ENCODE measurements at regions not wholly inside any gene's neighbourhood (a gene's known extent, or its start where the extent isn't known, plus 50 kb on each side); places are given as distances from the start of the nearest gene placed in this dataset.

DNA sequence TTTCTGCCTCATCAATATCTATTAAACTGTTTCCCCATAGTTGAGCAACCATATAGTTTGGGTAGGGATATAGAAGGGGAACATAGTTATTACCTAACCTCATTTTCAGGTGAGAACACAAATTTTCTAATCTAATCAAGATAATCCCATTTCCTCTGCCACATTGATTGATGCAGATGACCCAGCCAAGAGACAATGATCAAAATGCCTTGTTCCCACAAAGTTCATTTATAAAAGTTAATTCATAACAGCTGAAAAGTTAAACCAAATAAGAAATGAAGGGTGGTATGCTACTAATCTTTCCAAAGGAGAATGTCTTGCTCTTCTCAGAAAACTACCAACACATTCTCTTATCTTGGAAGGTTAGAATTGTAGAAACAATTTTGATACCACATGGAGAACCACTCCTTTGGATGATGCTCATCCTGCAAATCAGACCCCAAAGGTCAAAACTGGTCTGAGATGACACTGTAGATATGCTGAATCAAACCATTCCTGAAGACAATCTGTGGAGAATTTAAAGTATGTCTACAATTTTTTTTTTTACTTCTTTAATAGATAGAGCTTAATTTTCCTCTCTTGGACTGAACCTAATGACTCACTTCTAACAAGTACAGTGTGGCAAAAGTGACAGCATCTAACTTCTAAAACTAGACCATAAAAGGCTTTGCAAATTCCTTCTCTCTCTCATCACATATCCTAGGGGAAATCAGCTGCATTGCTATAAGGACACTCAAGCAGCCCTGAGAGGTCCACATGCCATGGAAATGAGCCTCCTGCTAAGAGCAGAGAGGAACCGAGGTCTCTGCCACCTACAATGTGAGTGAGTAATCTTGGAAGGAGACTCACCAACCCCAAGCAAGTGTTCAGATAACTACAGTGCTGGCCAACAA is 586.7 kb upstream of the TUSC1 start:
- peak; percentile 93 for DNase-seq
- H3K27me3 ChIP-seq (replicated peaks), result no peaks in the 10 kb centered on the region
- H3K36me3 ChIP-seq (replicated peaks), result no peaks in the 10 kb centered on the region
- TF ChIP-seq, protein P1, sequence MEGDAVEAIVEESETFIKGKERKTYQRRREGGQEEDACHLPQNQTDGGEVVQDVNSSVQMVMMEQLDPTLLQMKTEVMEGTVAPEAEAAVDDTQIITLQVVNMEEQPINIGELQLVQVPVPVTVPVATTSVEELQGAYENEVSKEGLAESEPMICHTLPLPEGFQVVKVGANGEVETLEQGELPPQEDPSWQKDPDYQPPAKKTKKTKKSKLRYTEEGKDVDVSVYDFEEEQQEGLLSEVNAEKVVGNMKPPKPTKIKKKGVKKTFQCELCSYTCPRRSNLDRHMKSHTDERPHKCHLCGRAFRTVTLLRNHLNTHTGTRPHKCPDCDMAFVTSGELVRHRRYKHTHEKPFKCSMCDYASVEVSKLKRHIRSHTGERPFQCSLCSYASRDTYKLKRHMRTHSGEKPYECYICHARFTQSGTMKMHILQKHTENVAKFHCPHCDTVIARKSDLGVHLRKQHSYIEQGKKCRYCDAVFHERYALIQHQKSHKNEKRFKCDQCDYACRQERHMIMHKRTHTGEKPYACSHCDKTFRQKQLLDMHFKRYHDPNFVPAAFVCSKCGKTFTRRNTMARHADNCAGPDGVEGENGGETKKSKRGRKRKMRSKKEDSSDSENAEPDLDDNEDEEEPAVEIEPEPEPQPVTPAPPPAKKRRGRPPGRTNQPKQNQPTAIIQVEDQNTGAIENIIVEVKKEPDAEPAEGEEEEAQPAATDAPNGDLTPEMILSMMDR (IDR thresholded peaks at IDR 0.05; ENCODE audit: low read depth, low read length, missing control alignments), result no peak
- in situ Hi-C loops (cut with HindIII; ENCODE audit: low pct_ligation_motif_present, low sequenced_read_pairs), result no loop called here
- H3K4me3 ChIP-seq (ENCODE audit: low read depth, low read length), result no peak overlapping the region
- H3K27ac ChIP-seq, result peak overlapping the region; percentile 74

GRCh38 chr9:26263478-26263877 is 585.2 kb upstream of the TUSC1 start:
- no peak for DNase-seq
- H3K36me3 ChIP-seq (replicated peaks), result no peaks in the 10 kb centered on the region
- peak overlapping the region; percentile 82 for H3K27ac ChIP-seq
- in situ Hi-C loops (cut with HindIII; ENCODE audit: low pct_ligation_motif_present, low sequenced_read_pairs), result no loop called here
- no peaks in the 10 kb centered on the region for H3K27me3 ChIP-seq (replicated peaks)
- TF ChIP-seq, protein P1 (IDR thresholded peaks at IDR 0.05; ENCODE audit: low read depth, low read length, missing control alignments), result no peak
- no peak overlapping the region for H3K4me3 ChIP-seq (ENCODE audit: low read depth, low read length)

DNA sequence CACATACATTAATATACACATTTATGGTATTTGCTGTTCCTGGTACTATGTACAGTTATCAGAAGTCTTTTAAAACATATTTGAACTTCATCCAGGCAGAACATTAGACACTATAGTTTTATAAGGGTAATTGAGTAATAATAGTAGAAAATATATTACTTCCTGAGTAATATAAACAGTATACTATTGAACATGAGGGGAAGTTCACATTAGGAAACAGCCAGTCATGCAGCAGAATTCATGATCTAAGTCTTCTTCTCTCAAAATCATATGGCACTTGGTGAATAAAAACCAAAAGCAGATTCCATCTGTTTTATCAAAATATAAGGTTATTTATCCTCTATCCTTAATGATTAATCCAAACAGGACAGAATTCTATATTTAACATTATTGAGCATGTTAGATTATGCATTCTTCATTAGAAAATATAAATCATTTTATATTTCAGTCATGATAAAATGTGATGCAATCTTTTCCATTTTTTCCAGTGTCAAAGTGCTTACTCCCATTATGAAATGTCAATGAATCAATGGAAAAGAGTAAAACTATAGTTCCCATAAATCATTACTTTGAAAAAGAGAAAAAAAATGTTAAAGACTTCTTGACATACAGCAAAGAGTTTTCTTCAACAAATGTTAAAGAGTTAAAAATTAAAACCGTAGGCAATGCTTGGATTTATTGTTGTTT is 584.3 kb upstream of the TUSC1 start:
- H3K4me3 ChIP-seq (ENCODE audit: low read depth, low read length), result no peak overlapping the region
- in situ Hi-C loops (cut with HindIII; ENCODE audit: low pct_ligation_motif_present, low sequenced_read_pairs), result no loop called here

GRCh38 chr9:26261503-26262330 is 583.5 kb upstream of the TUSC1 start:
- in situ Hi-C loops (cut with HindIII; ENCODE audit: low pct_ligation_motif_present, low sequenced_read_pairs), result no loop called here
- Histone ChIP-seq H3K4me3 (ENCODE audit: low read depth, low read length) (no peak overlapping the region), H3K27me3 (replicated peaks) (no peaks in the 10 kb centered on the region), H3K27ac (peak overlapping the region; percentile 82), H3K36me3 (replicated peaks) (no peaks in the 10 kb centered on the region)
- peak; percentile 78 for DNase-seq
- TF ChIP-seq, protein P1 (IDR thresholded peaks at IDR 0.05; ENCODE audit: low read depth, low read length, missing control alignments), result no peak

More for the DNA sequence above, 584.3 kb upstream of the TUSC1 start:
- H3K36me3 ChIP-seq (replicated peaks), result no peaks in the 10 kb centered on the region
- no peak for DNase-seq
- no peaks in the 10 kb centered on the region for H3K27me3 ChIP-seq (replicated peaks)
- H3K27ac ChIP-seq, result peak overlapping the region; percentile 82
- TF ChIP-seq, protein P1 (IDR thresholded peaks at IDR 0.05; ENCODE audit: low read depth, low read length, missing control alignments), result no peak

DNA sequence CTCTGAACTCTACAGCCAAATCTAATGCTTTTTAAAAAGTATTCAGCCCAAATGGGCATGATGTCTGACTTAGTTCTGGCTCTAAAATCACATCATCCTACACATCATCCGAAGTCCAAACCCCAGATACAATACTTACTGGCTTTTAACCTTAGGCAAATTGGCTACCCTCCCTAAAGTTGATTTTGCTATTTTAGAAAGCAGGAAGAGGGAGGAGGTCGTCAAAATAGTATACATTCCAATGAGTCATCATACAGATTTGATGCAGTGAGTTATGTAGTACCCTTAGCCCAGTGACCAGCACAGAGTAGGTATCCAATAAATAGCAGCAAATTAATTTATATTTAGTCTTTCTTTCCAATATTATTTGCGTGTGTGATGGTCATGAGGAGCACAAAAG is 582.0 kb upstream of the TUSC1 start:
- in situ Hi-C loops (cut with HindIII; ENCODE audit: low pct_ligation_motif_present, low sequenced_read_pairs), result no loop called here
- no peak overlapping the region for H3K4me3 ChIP-seq (ENCODE audit: low read depth, low read length)
- H3K27me3 ChIP-seq (replicated peaks), result no peaks in the 10 kb centered on the region
- peak; percentile 24 for DNase-seq
- H3K27ac ChIP-seq, result peak overlapping the region; percentile 82
- H3K36me3 ChIP-seq (replicated peaks), result no peaks in the 10 kb centered on the region
- TF ChIP-seq, protein P1 (IDR thresholded peaks at IDR 0.05; ENCODE audit: low read depth, low read length, missing control alignments), result no peak

Data from brain microvascular endothelial cell (primary cell).